GM23338 (cell line): ENCODE measurements at regions not wholly inside any gene's neighbourhood (a gene's known extent, or its start where the extent isn't known, plus 50 kb on each side); places are given as distances from the start of the nearest gene placed in this dataset.
A peak's percentile ranks its signal among the peaks of the same experiment; 100 is the strongest.

Experiments
- ATAC-seq: fragments of 200-7000 bp; cut with Tn5 transposase; 3 replicates; pipeline ENCODE4 v1.9.1; 2020
- DNase-seq: peaks from one replicate; pipeline ENCODE4 v3.0.0-alpha.2; 2015; ENCODE audit warnings: low spot score
- H2AFZ ChIP-seq: fragments of 200-600 bp; sonication (generic); 2 replicates; pipeline ENCODE4 v1.8.0; 2016; ENCODE audit warnings: antibody characterized with exemption, mild to moderate bottlenecking, moderate library complexity
- H3F3A ChIP-seq: fragments of 200-600 bp; sonication (generic); replicated peaks from 2 replicates; pipeline ENCODE4 v1.8.0; 2017; ENCODE audit warnings: antibody characterized with exemption, mixed run types, low read depth
- H3K27ac ChIP-seq: fragments of 200-600 bp; sonication (generic); 2 replicates; pipeline ENCODE4 v1.6.1; 2016; ENCODE audit warnings: low read depth
- H3K27me3 ChIP-seq: fragments of 200-600 bp; sonication (generic); 2 replicates; pipeline ENCODE4 v1.8.0; 2016; ENCODE audit warnings: mild to moderate bottlenecking, mixed run types, moderate library complexity; ENCODE audit not compliant: insufficient read depth
- H3K36me3 ChIP-seq: fragments of 200-600 bp; sonication (generic); 2 replicates; pipeline ENCODE4 v1.8.0; 2016; ENCODE audit warnings: mild to moderate bottlenecking; ENCODE audit not compliant: insufficient read depth
- H3K4me1 ChIP-seq: fragments of 200-600 bp; sonication (generic); 2 replicates; pipeline ENCODE4 v1.8.0; 2016; ENCODE audit warnings: mild to moderate bottlenecking, moderate library complexity; ENCODE audit not compliant: insufficient read depth
- H3K4me2 ChIP-seq: fragments of 200-600 bp; sonication (generic); 2 replicates; pipeline ENCODE4 v1.7.1; 2017; ENCODE audit warnings: mixed run types
- H3K4me3 ChIP-seq: fragments of 200-600 bp; sonication (generic); 2 replicates; pipeline ENCODE4 v1.6.1; 2016; ENCODE audit warnings: mixed run types
- H3K79me2 ChIP-seq: fragments of 200-600 bp; sonication (generic); replicated peaks from 2 replicates; pipeline ENCODE4 v1.8.0; 2017; ENCODE audit warnings: mild to moderate bottlenecking; ENCODE audit not compliant: insufficient read depth
- H3K9me2 ChIP-seq: fragments of 200-600 bp; sonication (generic); 2 replicates; pipeline ENCODE4 v1.8.0; 2017; ENCODE audit not compliant: insufficient read depth
- H4K20me1 ChIP-seq: fragments of 200-600 bp; sonication (generic); replicated peaks from 2 replicates; pipeline ENCODE4 v1.8.0; 2017; ENCODE audit warnings: mild to moderate bottlenecking; ENCODE audit not compliant: insufficient read depth
- H3K27ac Mint-ChIP-seq: 2 replicates; pipeline ENCODE4 v1.8.0; 2020; ENCODE audit warnings: inconsistent platforms, mild to moderate bottlenecking, moderate library complexity, mixed read lengths
- H3K27me3 Mint-ChIP-seq: 3 replicates; pipeline ENCODE4 v1.8.0; 2022; ENCODE audit warnings: low read depth, mild to moderate bottlenecking, moderate library complexity, mixed read lengths, inconsistent platforms; ENCODE audit not compliant: insufficient read depth, poor library complexity
- H3K36me3 Mint-ChIP-seq: 3 replicates; pipeline ENCODE4 v1.8.0; 2021; ENCODE audit warnings: low read depth, mild to moderate bottlenecking, inconsistent platforms, moderate library complexity, mixed read lengths
- H3K4me1 Mint-ChIP-seq: 3 replicates; pipeline ENCODE4 v1.8.0; 2020; ENCODE audit warnings: mild to moderate bottlenecking, inconsistent platforms, mixed read lengths
- H3K4me3 Mint-ChIP-seq: 3 replicates; pipeline ENCODE4 v1.8.0; 2021; ENCODE audit warnings: moderate library complexity, mild to moderate bottlenecking, inconsistent platforms, mixed read lengths
- H3K9me3 Mint-ChIP-seq: 3 replicates; pipeline ENCODE4 v1.8.0; 2020; ENCODE audit warnings: moderate library complexity, mild to moderate bottlenecking, inconsistent platforms, mixed read lengths
- CREB1 ChIP-seq: fragments of 250-450 bp; sonication (Bioruptor Pico); IDR thresholded peaks from 2 replicates; pipeline ENCODE4 v1.5.0; 2020; ENCODE audit warnings: low read depth, mild to moderate bottlenecking, moderate library complexity
- EZH2 ChIP-seq: fragments of 200-600 bp; sonication (generic); IDR thresholded peaks from one replicate; pipeline ENCODE4 v1.8.0; 2017; ENCODE audit warnings: antibody characterized with exemption, mild to moderate bottlenecking, low read depth; ENCODE audit not compliant: unreplicated experiment
- JUNB ChIP-seq: IDR thresholded peaks from one replicate; pipeline ENCODE4 v1.6.1; 2016; ENCODE audit warnings: antibody characterized with exemption; ENCODE audit not compliant: unreplicated experiment
- NANOG ChIP-seq: IDR thresholded peaks from 2 replicates; pipeline ENCODE4 v1.6.1; 2016; ENCODE audit warnings: antibody characterized with exemption, borderline replicate concordance
- STAT1 ChIP-seq: IDR thresholded peaks from one replicate; pipeline ENCODE4 v1.6.1; 2016; ENCODE audit warnings: antibody characterized with exemption; ENCODE audit not compliant: unreplicated experiment
- TF ChIP-seq, protein P1 (sequence below): fragments of 250-450 bp; sonication (Bioruptor Pico); IDR thresholded peaks from 2 replicates; pipeline ENCODE4 v1.5.0; 2020; ENCODE audit warnings: mild to moderate bottlenecking, moderate library complexity
- TF ChIP-seq, protein P2 (sequence below), 2 experiments: fragments of 200-600 bp in 1 of 2; sonication (generic) in 1 of 2; conservative IDR thresholded peaks; 2 replicates each; pipeline versions ENCODE4 v1.5.1 to v1.6.1; 2016 to 2017; ENCODE audit warnings: antibody characterized with exemption in 2 of 2, low read depth in 2 of 2, mild to moderate bottlenecking in 2 of 2, moderate library complexity in 1 of 2
- TF ChIP-seq, protein P3 (sequence below): IDR thresholded peaks from one replicate; pipeline ENCODE4 v1.6.1; 2018; ENCODE audit warnings: antibody characterized with exemption; ENCODE audit not compliant: unreplicated experiment

DNA sequence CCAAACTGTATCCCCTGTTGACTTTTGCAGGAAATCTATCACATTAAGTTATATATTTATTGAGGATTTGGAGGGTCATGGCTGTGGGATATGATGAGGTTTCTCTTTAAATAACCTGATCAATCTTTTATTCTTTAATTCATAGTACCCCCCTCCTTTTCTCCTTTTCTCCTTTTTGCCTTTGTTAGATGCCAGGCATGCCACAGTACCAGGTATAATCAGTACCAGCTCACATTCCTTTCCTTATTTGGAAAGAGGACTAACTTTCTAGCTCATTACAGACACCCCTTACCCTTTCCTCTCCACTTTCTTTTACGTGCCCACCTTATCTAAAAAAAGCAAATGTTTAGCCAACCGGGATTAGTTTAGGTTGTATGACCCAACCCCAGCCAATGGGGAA, 326.4 kb upstream of the NAALADL2 start (continued):
- TF ChIP-seq, protein P1, sequence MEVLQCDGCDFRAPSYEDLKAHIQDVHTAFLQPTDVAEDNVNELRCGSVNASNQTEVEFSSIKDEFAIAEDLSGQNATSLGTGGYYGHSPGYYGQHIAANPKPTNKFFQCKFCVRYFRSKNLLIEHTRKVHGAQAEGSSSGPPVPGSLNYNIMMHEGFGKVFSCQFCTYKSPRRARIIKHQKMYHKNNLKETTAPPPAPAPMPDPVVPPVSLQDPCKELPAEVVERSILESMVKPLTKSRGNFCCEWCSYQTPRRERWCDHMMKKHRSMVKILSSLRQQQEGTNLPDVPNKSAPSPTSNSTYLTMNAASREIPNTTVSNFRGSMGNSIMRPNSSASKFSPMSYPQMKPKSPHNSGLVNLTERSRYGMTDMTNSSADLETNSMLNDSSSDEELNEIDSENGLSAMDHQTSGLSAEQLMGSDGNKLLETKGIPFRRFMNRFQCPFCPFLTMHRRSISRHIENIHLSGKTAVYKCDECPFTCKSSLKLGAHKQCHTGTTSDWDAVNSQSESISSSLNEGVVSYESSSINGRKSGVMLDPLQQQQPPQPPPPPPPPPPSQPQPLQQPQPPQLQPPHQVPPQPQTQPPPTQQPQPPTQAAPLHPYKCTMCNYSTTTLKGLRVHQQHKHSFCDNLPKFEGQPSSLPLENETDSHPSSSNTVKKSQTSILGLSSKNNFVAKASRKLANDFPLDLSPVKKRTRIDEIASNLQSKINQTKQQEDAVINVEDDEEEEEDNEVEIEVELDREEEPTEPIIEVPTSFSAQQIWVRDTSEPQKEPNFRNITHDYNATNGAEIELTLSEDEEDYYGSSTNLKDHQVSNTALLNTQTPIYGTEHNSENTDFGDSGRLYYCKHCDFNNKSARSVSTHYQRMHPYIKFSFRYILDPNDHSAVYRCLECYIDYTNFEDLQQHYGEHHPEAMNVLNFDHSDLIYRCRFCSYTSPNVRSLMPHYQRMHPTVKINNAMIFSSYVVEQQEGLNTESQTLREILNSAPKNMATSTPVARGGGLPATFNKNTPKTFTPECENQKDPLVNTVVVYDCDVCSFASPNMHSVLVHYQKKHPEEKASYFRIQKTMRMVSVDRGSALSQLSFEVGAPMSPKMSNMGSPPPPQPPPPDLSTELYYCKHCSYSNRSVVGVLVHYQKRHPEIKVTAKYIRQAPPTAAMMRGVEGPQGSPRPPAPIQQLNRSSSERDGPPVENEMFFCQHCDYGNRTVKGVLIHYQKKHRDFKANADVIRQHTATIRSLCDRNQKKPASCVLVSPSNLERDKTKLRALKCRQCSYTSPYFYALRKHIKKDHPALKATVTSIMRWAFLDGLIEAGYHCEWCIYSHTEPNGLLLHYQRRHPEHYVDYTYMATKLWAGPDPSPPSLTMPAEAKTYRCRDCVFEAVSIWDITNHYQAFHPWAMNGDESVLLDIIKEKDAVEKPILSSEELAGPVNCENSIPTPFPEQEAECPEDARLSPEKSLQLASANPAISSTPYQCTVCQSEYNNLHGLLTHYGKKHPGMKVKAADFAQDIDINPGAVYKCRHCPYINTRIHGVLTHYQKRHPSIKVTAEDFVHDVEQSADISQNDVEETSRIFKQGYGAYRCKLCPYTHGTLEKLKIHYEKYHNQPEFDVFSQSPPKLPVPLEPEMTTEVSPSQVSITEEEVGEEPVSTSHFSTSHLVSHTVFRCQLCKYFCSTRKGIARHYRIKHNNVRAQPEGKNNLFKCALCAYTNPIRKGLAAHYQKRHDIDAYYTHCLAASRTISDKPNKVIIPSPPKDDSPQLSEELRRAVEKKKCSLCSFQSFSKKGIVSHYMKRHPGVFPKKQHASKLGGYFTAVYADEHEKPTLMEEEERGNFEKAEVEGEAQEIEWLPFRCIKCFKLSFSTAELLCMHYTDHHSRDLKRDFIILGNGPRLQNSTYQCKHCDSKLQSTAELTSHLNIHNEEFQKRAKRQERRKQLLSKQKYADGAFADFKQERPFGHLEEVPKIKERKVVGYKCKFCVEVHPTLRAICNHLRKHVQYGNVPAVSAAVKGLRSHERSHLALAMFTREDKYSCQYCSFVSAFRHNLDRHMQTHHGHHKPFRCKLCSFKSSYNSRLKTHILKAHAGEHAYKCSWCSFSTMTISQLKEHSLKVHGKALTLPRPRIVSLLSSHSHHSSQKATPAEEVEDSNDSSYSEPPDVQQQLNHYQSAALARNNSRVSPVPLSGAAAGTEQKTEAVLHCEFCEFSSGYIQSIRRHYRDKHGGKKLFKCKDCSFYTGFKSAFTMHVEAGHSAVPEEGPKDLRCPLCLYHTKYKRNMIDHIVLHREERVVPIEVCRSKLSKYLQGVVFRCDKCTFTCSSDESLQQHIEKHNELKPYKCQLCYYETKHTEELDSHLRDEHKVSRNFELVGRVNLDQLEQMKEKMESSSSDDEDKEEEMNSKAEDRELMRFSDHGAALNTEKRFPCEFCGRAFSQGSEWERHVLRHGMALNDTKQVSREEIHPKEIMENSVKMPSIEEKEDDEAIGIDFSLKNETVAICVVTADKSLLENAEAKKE (CRISPR knock-in tag), result no peak
- TF ChIP-seq STAT1, result no peak
- TF ChIP-seq, protein P2, sequence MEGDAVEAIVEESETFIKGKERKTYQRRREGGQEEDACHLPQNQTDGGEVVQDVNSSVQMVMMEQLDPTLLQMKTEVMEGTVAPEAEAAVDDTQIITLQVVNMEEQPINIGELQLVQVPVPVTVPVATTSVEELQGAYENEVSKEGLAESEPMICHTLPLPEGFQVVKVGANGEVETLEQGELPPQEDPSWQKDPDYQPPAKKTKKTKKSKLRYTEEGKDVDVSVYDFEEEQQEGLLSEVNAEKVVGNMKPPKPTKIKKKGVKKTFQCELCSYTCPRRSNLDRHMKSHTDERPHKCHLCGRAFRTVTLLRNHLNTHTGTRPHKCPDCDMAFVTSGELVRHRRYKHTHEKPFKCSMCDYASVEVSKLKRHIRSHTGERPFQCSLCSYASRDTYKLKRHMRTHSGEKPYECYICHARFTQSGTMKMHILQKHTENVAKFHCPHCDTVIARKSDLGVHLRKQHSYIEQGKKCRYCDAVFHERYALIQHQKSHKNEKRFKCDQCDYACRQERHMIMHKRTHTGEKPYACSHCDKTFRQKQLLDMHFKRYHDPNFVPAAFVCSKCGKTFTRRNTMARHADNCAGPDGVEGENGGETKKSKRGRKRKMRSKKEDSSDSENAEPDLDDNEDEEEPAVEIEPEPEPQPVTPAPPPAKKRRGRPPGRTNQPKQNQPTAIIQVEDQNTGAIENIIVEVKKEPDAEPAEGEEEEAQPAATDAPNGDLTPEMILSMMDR (conservative IDR thresholded peaks at IDR 0.05; ENCODE audit: low read depth in 2 of 2), result no peak
- TF ChIP-seq EZH2, result no peak
- no peak for TF ChIP-seq CREB1 (CRISPR knock-in tag)
- no peak for TF ChIP-seq JUNB
- no peak for TF ChIP-seq NANOG

DNA sequence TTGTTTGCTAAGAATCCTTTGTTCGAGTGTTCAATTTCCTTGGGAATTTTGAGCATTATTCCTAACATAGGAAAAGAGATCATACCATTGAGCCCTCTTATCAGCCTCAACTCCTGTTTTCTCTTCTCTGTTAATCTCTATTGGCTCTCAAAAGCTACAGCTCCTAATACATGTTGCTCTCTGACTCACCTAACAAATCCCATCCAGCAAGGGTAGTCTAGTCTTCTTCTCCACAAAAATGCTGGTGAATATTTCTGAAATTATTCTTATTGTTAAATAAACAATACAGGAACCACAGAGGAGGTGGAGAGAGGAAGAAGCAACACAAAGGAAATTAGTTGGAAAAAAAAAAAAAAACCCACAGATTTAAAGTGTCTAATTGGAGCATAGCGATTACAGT, 325.8 kb upstream of the NAALADL2 start:
- H3K4me2 ChIP-seq, result no peak overlapping the region
- no peaks in the 10 kb centered on the region for H3K79me2 ChIP-seq
- Mint-ChIP-seq H3K4me1 (peaks cover 51% of the 10 kb centered on the region), H3K9me3 (no peaks in the 10 kb centered on the region), H3K27ac (peak overlapping the region; percentile 44; the same call in 1 of the 2 replicates), H3K27me3 (no peaks in the 10 kb centered on the region), H3K4me3 (no peak overlapping the region), H3K36me3 (peaks cover 8% of the 10 kb centered on the region; the same call in 2 of the 3 replicates)
- H3K36me3 ChIP-seq, result no peaks in the 10 kb centered on the region
- no peaks in the 10 kb centered on the region for H4K20me1 ChIP-seq
- no peaks in the 10 kb centered on the region for H3K9me2 ChIP-seq
- H3K27me3 ChIP-seq, result no peaks in the 10 kb centered on the region
- no peak overlapping the region for H3K4me3 ChIP-seq
- no peak overlapping the region; the same call in 1 of the 2 replicates for H2AFZ ChIP-seq
- H3K27ac ChIP-seq, result peak overlapping the region; percentile 60; the same call in 1 of the 2 replicates
- no peak for ATAC-seq
- H3F3A ChIP-seq, result no peaks in the 10 kb centered on the region
- no peak for DNase-seq
- H3K4me1 ChIP-seq, result peaks cover 29% of the 10 kb centered on the region
- no peak for TF ChIP-seq NANOG
- TF ChIP-seq, protein P2 (conservative IDR thresholded peaks at IDR 0.05; ENCODE audit: low read depth in 2 of 2), result no peak
- TF ChIP-seq, protein P3, sequence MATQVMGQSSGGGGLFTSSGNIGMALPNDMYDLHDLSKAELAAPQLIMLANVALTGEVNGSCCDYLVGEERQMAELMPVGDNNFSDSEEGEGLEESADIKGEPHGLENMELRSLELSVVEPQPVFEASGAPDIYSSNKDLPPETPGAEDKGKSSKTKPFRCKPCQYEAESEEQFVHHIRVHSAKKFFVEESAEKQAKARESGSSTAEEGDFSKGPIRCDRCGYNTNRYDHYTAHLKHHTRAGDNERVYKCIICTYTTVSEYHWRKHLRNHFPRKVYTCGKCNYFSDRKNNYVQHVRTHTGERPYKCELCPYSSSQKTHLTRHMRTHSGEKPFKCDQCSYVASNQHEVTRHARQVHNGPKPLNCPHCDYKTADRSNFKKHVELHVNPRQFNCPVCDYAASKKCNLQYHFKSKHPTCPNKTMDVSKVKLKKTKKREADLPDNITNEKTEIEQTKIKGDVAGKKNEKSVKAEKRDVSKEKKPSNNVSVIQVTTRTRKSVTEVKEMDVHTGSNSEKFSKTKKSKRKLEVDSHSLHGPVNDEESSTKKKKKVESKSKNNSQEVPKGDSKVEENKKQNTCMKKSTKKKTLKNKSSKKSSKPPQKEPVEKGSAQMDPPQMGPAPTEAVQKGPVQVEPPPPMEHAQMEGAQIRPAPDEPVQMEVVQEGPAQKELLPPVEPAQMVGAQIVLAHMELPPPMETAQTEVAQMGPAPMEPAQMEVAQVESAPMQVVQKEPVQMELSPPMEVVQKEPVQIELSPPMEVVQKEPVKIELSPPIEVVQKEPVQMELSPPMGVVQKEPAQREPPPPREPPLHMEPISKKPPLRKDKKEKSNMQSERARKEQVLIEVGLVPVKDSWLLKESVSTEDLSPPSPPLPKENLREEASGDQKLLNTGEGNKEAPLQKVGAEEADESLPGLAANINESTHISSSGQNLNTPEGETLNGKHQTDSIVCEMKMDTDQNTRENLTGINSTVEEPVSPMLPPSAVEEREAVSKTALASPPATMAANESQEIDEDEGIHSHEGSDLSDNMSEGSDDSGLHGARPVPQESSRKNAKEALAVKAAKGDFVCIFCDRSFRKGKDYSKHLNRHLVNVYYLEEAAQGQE, result no peak
- TF ChIP-seq EZH2, result no peak
